Coronary artery (tissue), 2 donors: ENCODE measurements at regions not wholly inside any gene's neighbourhood (a gene's known extent, or its start where the extent isn't known, plus 50 kb on each side); places are given as distances from the start of the nearest gene placed in this dataset.

Source experiments
- DNase-seq: peaks from one replicate; pipeline ENCODE4 v3.0.0-alpha.2; 2017; ENCODE audit warnings: low spot score
- H3K27ac ChIP-seq, 2 donors: fragments of 200-600 bp; sonication (generic); one replicate each; pipeline ENCODE4 v1.5.1; 2016 to 2019
- H3K4me3 ChIP-seq: fragments of 200-600 bp; sonication (generic); 2 replicates; pipeline ENCODE4 v1.5.1; 2016; ENCODE audit warnings: mild to moderate bottlenecking, moderate library complexity
- CTCF ChIP-seq: fragments of 200-600 bp; sonication (generic); IDR thresholded peaks from one replicate; pipeline ENCODE4 v1.5.1; 2019; ENCODE audit warnings: antibody characterized with exemption

- TF ChIP-seq CTCF: no peak
- no peak overlapping the region for H3K4me3 ChIP-seq
- no peak overlapping the region for H3K27ac ChIP-seq
- no peak for DNase-seq
These were observed 194.7 kb upstream of the FBXO33 start for GRCh38 chr14:39626589-39627576.

- DNase-seq: no peak
- Histone ChIP-seq H3K4me3 (no peak overlapping the region), H3K27ac (no peak overlapping the region)
- no peak for TF ChIP-seq CTCF
These were observed 189.4 kb upstream of the FBXO33 start for GRCh38 chr14:39621678-39622077.

DNA sequence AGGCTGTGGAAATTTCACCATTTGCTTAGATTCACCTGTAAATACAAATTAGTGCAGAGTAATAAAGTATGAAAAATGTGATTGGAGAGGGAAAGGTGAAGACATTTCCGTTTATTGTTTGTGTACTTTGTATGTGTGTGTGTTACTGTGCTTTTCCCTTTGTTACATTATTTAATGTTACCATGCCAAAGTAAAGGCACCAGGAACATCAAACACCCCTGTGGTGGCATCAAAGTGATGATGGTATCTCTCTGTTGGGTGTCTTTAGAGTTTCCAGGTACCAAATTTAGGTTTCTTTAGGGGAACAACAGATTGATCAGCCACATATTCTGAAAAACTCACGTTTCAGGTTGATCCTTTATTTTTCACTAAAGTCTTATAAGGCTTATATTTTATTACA is 189.0 kb upstream of the FBXO33 start:
- Histone ChIP-seq H3K27ac (no peak overlapping the region), H3K4me3 (no peak overlapping the region)
- no peak for TF ChIP-seq CTCF
- DNase-seq: no peak

GRCh38 chr14:39617537-39617936 is 185.3 kb upstream of the FBXO33 start:
- no peak overlapping the region for H3K27ac ChIP-seq
- no peak overlapping the region for H3K4me3 ChIP-seq
- DNase-seq: no peak
- TF ChIP-seq CTCF: no peak

- DNase-seq: no peak
- no peak overlapping the region for H3K4me3 ChIP-seq
- no peak overlapping the region for H3K27ac ChIP-seq
- TF ChIP-seq CTCF: no peak
These were observed 183.1 kb upstream of the FBXO33 start for GRCh38 chr14:39615352-39615751.

DNA sequence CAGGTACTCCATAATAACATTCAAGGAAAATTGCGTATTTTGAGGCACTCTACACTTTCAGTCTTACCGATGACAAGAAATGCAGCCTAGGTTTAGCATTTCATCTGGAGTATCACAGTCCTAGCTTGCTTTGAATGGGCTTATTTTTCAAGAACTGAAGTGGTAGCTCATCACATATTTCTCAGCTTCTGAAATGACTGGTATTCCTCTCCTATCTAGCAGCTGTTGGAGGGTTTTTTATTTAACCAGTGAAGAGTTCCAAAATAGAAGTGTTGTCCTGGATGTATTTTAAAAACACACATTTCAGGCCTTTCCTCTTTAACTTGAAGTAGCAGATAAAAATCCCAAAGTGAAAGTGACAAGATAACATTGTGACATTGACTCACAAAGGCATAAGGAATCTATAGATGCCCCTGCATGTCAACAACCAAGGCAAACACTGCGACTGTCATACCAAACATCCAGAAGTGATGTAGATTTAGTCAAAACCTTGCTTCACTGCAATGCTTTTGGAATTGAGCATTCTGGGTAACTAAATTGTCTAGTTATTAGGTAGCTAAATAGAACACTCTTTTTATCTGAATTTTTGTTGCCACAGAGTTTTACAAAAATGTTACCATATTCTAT is 182.2 kb upstream of the FBXO33 start:
- DNase-seq: no peak
- no peak overlapping the region for H3K27ac ChIP-seq
- no peak for TF ChIP-seq CTCF

More for the DNA sequence above, 182.2 kb upstream of the FBXO33 start:
- no peak overlapping the region for H3K4me3 ChIP-seq
